GM23338 (cell line): ENCODE measurements at regions not wholly inside any gene's neighbourhood (a gene's known extent, or its start where the extent isn't known, plus 50 kb on each side); places are given as distances from the start of the nearest gene placed in this dataset.

Source experiments
- ATAC-seq: fragments of 200-7000 bp; cut with Tn5 transposase; 3 replicates; pipeline ENCODE4 v1.9.1; 2020
- DNase-seq: peaks from one replicate; pipeline ENCODE4 v3.0.0-alpha.2; 2015; ENCODE audit warnings: low spot score
- H2AFZ ChIP-seq: fragments of 200-600 bp; sonication (generic); 2 replicates; pipeline ENCODE4 v1.8.0; 2016; ENCODE audit warnings: antibody characterized with exemption, mild to moderate bottlenecking, moderate library complexity
- H3F3A ChIP-seq: fragments of 200-600 bp; sonication (generic); replicated peaks from 2 replicates; pipeline ENCODE4 v1.8.0; 2017; ENCODE audit warnings: antibody characterized with exemption, mixed run types, low read depth
- H3K27ac ChIP-seq: fragments of 200-600 bp; sonication (generic); 2 replicates; pipeline ENCODE4 v1.6.1; 2016; ENCODE audit warnings: low read depth
- H3K27me3 ChIP-seq: fragments of 200-600 bp; sonication (generic); 2 replicates; pipeline ENCODE4 v1.8.0; 2016; ENCODE audit warnings: mild to moderate bottlenecking, mixed run types, moderate library complexity; ENCODE audit not compliant: insufficient read depth
- H3K36me3 ChIP-seq: fragments of 200-600 bp; sonication (generic); 2 replicates; pipeline ENCODE4 v1.8.0; 2016; ENCODE audit warnings: mild to moderate bottlenecking; ENCODE audit not compliant: insufficient read depth
- H3K4me1 ChIP-seq: fragments of 200-600 bp; sonication (generic); 2 replicates; pipeline ENCODE4 v1.8.0; 2016; ENCODE audit warnings: mild to moderate bottlenecking, moderate library complexity; ENCODE audit not compliant: insufficient read depth
- H3K4me2 ChIP-seq: fragments of 200-600 bp; sonication (generic); 2 replicates; pipeline ENCODE4 v1.7.1; 2017; ENCODE audit warnings: mixed run types
- H3K4me3 ChIP-seq: fragments of 200-600 bp; sonication (generic); 2 replicates; pipeline ENCODE4 v1.6.1; 2016; ENCODE audit warnings: mixed run types
- H3K79me2 ChIP-seq: fragments of 200-600 bp; sonication (generic); replicated peaks from 2 replicates; pipeline ENCODE4 v1.8.0; 2017; ENCODE audit warnings: mild to moderate bottlenecking; ENCODE audit not compliant: insufficient read depth
- H3K9me2 ChIP-seq: fragments of 200-600 bp; sonication (generic); 2 replicates; pipeline ENCODE4 v1.8.0; 2017; ENCODE audit not compliant: insufficient read depth
- H4K20me1 ChIP-seq: fragments of 200-600 bp; sonication (generic); replicated peaks from 2 replicates; pipeline ENCODE4 v1.8.0; 2017; ENCODE audit warnings: mild to moderate bottlenecking; ENCODE audit not compliant: insufficient read depth
- H3K27ac Mint-ChIP-seq: 2 replicates; pipeline ENCODE4 v1.8.0; 2020; ENCODE audit warnings: inconsistent platforms, mild to moderate bottlenecking, moderate library complexity, mixed read lengths
- H3K27me3 Mint-ChIP-seq: 3 replicates; pipeline ENCODE4 v1.8.0; 2022; ENCODE audit warnings: low read depth, mild to moderate bottlenecking, moderate library complexity, mixed read lengths, inconsistent platforms; ENCODE audit not compliant: insufficient read depth, poor library complexity
- H3K36me3 Mint-ChIP-seq: 3 replicates; pipeline ENCODE4 v1.8.0; 2021; ENCODE audit warnings: low read depth, mild to moderate bottlenecking, inconsistent platforms, moderate library complexity, mixed read lengths
- H3K4me1 Mint-ChIP-seq: 3 replicates; pipeline ENCODE4 v1.8.0; 2020; ENCODE audit warnings: mild to moderate bottlenecking, inconsistent platforms, mixed read lengths
- H3K4me3 Mint-ChIP-seq: 3 replicates; pipeline ENCODE4 v1.8.0; 2021; ENCODE audit warnings: moderate library complexity, mild to moderate bottlenecking, inconsistent platforms, mixed read lengths
- H3K9me3 Mint-ChIP-seq: 3 replicates; pipeline ENCODE4 v1.8.0; 2020; ENCODE audit warnings: moderate library complexity, mild to moderate bottlenecking, inconsistent platforms, mixed read lengths
- CREB1 ChIP-seq: fragments of 250-450 bp; sonication (Bioruptor Pico); IDR thresholded peaks from 2 replicates; pipeline ENCODE4 v1.5.0; 2020; ENCODE audit warnings: low read depth, mild to moderate bottlenecking, moderate library complexity
- CTCF ChIP-seq, 2 experiments: fragments of 200-600 bp in 1 of 2; sonication (generic) in 1 of 2; conservative IDR thresholded peaks; 2 replicates each; pipeline versions ENCODE4 v1.5.1 to v1.6.1; 2016 to 2017; ENCODE audit warnings: antibody characterized with exemption in 2 of 2, low read depth in 2 of 2, mild to moderate bottlenecking in 2 of 2, moderate library complexity in 1 of 2
- ETS1 ChIP-seq: IDR thresholded peaks from 2 replicates; pipeline ENCODE4 v1.6.1; 2016; ENCODE audit warnings: antibody characterized with exemption
- NANOG ChIP-seq: IDR thresholded peaks from 2 replicates; pipeline ENCODE4 v1.6.1; 2016; ENCODE audit warnings: antibody characterized with exemption, borderline replicate concordance
- POLR2AphosphoS5 ChIP-seq: IDR thresholded peaks from 2 replicates; pipeline ENCODE4 v1.6.1; 2016; ENCODE audit warnings: antibody characterized with exemption, low read depth
- REST ChIP-seq: IDR thresholded peaks from one replicate; pipeline ENCODE4 v1.6.1; 2018; ENCODE audit warnings: antibody characterized with exemption; ENCODE audit not compliant: unreplicated experiment
- STAT1 ChIP-seq: IDR thresholded peaks from one replicate; pipeline ENCODE4 v1.6.1; 2016; ENCODE audit warnings: antibody characterized with exemption; ENCODE audit not compliant: unreplicated experiment
- ZNF114 ChIP-seq: fragments of 250-450 bp; sonication (Bioruptor Pico); IDR thresholded peaks from 2 replicates; pipeline ENCODE4 v1.5.0; 2020; ENCODE audit warnings: mild to moderate bottlenecking, moderate library complexity
- ZNF462 ChIP-seq: fragments of 250-450 bp; sonication (Bioruptor Pico); IDR thresholded peaks from 2 replicates; pipeline ENCODE4 v1.5.0; 2020; ENCODE audit warnings: mild to moderate bottlenecking, moderate library complexity

- no peak for TF ChIP-seq ZNF114
- TF ChIP-seq STAT1: no peak
- no peak for TF ChIP-seq ETS1
- TF ChIP-seq REST: no peak
- TF ChIP-seq NANOG: no peak
- no peak for TF ChIP-seq CREB1 (CRISPR knock-in tag)
- no peak for TF ChIP-seq CTCF (conservative IDR thresholded peaks at IDR 0.05; ENCODE audit: low read depth in 2 of 2)
- no peak for TF ChIP-seq ZNF462
- no peak for TF ChIP-seq POLR2AphosphoS5
- Mint-ChIP-seq H3K27me3 (peaks cover 10% of the 10 kb centered on the region), H3K27ac (no peak overlapping the region), H3K36me3 (peaks cover 4% of the 10 kb centered on the region; the same call in 2 of the 3 replicates), H3K9me3 (peaks cover 10% of the 10 kb centered on the region), H3K4me3 (no peak overlapping the region), H3K4me1 (0 out of 3 replicates have a peak, but pooled peaks cover 2% of the 10 kb centered on the region)
- Histone ChIP-seq H2AFZ (no peak overlapping the region), H3K27ac (no peak overlapping the region), H3F3A (no peaks in the 10 kb centered on the region), H3K9me2 (no peaks in the 10 kb centered on the region), H3K4me3 (no peak overlapping the region), H3K4me1 (no peaks in the 10 kb centered on the region), H4K20me1 (no peaks in the 10 kb centered on the region), H3K4me2 (no peak overlapping the region), H3K27me3 (no peaks in the 10 kb centered on the region), H3K79me2 (no peaks in the 10 kb centered on the region), H3K36me3 (no peaks in the 10 kb centered on the region)
- no peak for ATAC-seq
- DNase-seq: no peak
Observed at GRCh38 chr10:93222876-93223275, 149.2 kb downstream of the CYP26A1 start.
